HL-60 (cell line): ENCODE measurements at regions not wholly inside any gene's neighbourhood (a gene's known extent, or its start where the extent isn't known, plus 50 kb on each side); places are given as distances from the start of the nearest gene placed in this dataset.

ENCODE experiments used
- DNase-seq, 2 experiments: peaks; one replicate each; pipeline ENCODE4 v3.0.0-alpha.2; 2010 to 2020; ENCODE audit warnings: low read depth in 1 of 2, low spot score in 1 of 2
- H3K27ac ChIP-seq: fragments of 250-450 bp; sonication (Bioruptor Pico); replicated peaks from 2 replicates; pipeline ENCODE4 v1.5.1; 2020; ENCODE audit warnings: mild to moderate bottlenecking, moderate library complexity
- H3K27me3 ChIP-seq: fragments of 250-450 bp; sonication (Bioruptor Pico); 2 replicates; pipeline ENCODE4 v1.5.1; 2021; ENCODE audit warnings: mild to moderate bottlenecking, moderate library complexity; ENCODE audit not compliant: insufficient read depth, poor library complexity, severe bottlenecking
- H3K4me3 ChIP-seq: replicated peaks from 2 replicates; pipeline ENCODE4 v1.5.1; 2011; ENCODE audit warnings: mild to moderate bottlenecking, control low read depth, low read length; ENCODE audit not compliant: insufficient read depth
- CTCF ChIP-seq: IDR thresholded peaks from one replicate; pipeline ENCODE4 v1.5.1; 2011; ENCODE audit warnings: low read length, control low read depth, inconsistent platforms; ENCODE audit not compliant: insufficient read depth
- GABPA ChIP-seq: IDR thresholded peaks from 2 replicates; pipeline ENCODE4 v1.6.1; 2012; ENCODE audit warnings: low read depth
- POLR2AphosphoS5 ChIP-seq: IDR thresholded peaks from 2 replicates; pipeline ENCODE4 v1.6.1; 2012; ENCODE audit warnings: low read depth
- REST ChIP-seq: IDR thresholded peaks from 2 replicates; pipeline ENCODE4 v1.6.1; 2012; ENCODE audit warnings: low read depth; ENCODE audit not compliant: insufficient replicate concordance
- SPI1 ChIP-seq: IDR thresholded peaks from 2 replicates; pipeline ENCODE4 v1.6.1; 2012; ENCODE audit warnings: low read depth, mild to moderate bottlenecking, borderline replicate concordance

- no peak overlapping the region for H3K27ac ChIP-seq
- no peak overlapping the region for H3K4me3 ChIP-seq
- peaks cover 4% of the 10 kb centered on the region for H3K27me3 ChIP-seq
- DNase-seq: no peak
- TF ChIP-seq GABPA (no peak), CTCF (no peak), POLR2AphosphoS5 (no peak), REST (no peak), SPI1 (no peak)
Observed at GRCh38 chr3:127371846-127372245, 84.0 kb upstream of the PRR20G start.

- no peak for DNase-seq
- no peak overlapping the region for H3K4me3 ChIP-seq
- no peak overlapping the region for H3K27ac ChIP-seq
- no peak for TF ChIP-seq POLR2AphosphoS5
- TF ChIP-seq SPI1: no peak
- no peak for TF ChIP-seq CTCF
- no peak for TF ChIP-seq REST
- no peak for TF ChIP-seq GABPA
- H3K27me3 ChIP-seq: peaks cover 7% of the 10 kb centered on the region
Observed at GRCh38 chr3:127371334-127371733, 83.5 kb upstream of the PRR20G start.

- Histone ChIP-seq H3K4me3 (no peak overlapping the region), H3K27ac (no peak overlapping the region), H3K27me3 (peaks cover 7% of the 10 kb centered on the region)
- DNase-seq: no peak
- TF ChIP-seq REST (no peak), POLR2AphosphoS5 (no peak), GABPA (no peak), CTCF (no peak), SPI1 (no peak)
Observed at GRCh38 chr3:127370906-127371305, 83.1 kb upstream of the PRR20G start.
